ENCODE measurements at regions not wholly inside any gene's neighbourhood (a gene's known extent, or its start where the extent isn't known, plus 50 kb on each side); places are given as distances from the start of the nearest gene placed in this dataset. TPM values are rescaled to one million over a fixed set of nuclear protein-coding genes. Genes with fewer than 3 reads are reported as not detected.

- Histone ChIP-seq H3K4me1 (ENCODE audit: insufficient read depth) (no peaks in the 10 kb centered on the region), H3K4me3 (no peak overlapping the region), H3K36me3 (no peaks in the 10 kb centered on the region), H3K27ac (no peak overlapping the region), H3K27me3 (no peaks in the 10 kb centered on the region), H3K9me3 (no peaks in the 10 kb centered on the region)
- intact Hi-C loops (cut with DNase I), result no loop called here
- TF ChIP-seq EP300 (IDR thresholded peaks at IDR 0.05) (no peak), CTCF (IDR thresholded peaks at IDR 0.05) (no peak), POLR2A (IDR thresholded peaks at IDR 0.05) (no peak)
- DNase-seq, result no peak
- WGBS, 3 donors, result 88 to 95% (median 91%) methylated on average over 1 of the region's 1 CpG
Measured at GRCh38 chr10:10961072-10961471, 56.6 kb upstream of the CELF2 start.

GRCh38 chr10:10967029-10967428 lies 50.6 kb upstream of the CELF2 start:
- 88 to 95% (median 91%) methylated on average over 10 of the region's 10 CpGs for WGBS, 3 donors
- intact Hi-C loops (cut with DNase I), result no loop called here
- TF ChIP-seq EP300 (IDR thresholded peaks at IDR 0.05) (no peak), POLR2A (IDR thresholded peaks at IDR 0.05) (no peak), CTCF (IDR thresholded peaks at IDR 0.05) (no peak)
- no peaks in the 10 kb centered on the region for H3K27me3 ChIP-seq
- no peaks in the 10 kb centered on the region for H3K36me3 ChIP-seq
- DNase-seq, result no peak
- no peaks in the 10 kb centered on the region for H3K9me3 ChIP-seq
- no peak overlapping the region for H3K4me3 ChIP-seq
- no peak overlapping the region for H3K27ac ChIP-seq
- no peaks in the 10 kb centered on the region for H3K4me1 ChIP-seq (ENCODE audit: insufficient read depth)

GRCh38 chr10:10967581-10968256 lies 50.0 kb upstream of the CELF2 start:
- no peak for TF ChIP-seq POLR2A (IDR thresholded peaks at IDR 0.05)
- TF ChIP-seq EP300 (IDR thresholded peaks at IDR 0.05), result no peak
- TF ChIP-seq CTCF (IDR thresholded peaks at IDR 0.05), result no peak
- Histone ChIP-seq H3K36me3 (no peaks in the 10 kb centered on the region), H3K4me1 (ENCODE audit: insufficient read depth) (no peaks in the 10 kb centered on the region), H3K27me3 (no peaks in the 10 kb centered on the region), H3K4me3 (no peak overlapping the region), H3K27ac (no peak overlapping the region), H3K9me3 (no peaks in the 10 kb centered on the region)
- peak in 1 of 5 donors; percentile 40 for DNase-seq
- WGBS, 3 donors, result 55 to 63% (median 63%) methylated on average over 8 of the region's 8 CpGs
- intact Hi-C loops (cut with DNase I), result no loop called here

Small RNAs in the stretch of these regions (small RNA-seq; reads per million reads assigned to genes)
- gene AC025946.2 (not detected), gene AL355333.1 (not detected), gene CUX2P1 (not detected), gene RF00019 (not detected), gene RNA5SP299 (not detected)
